ENCODE measurements at regions not wholly inside any gene's neighbourhood (a gene's known extent, or its start where the extent isn't known, plus 50 kb on each side); places are given as distances from the start of the nearest gene placed in this dataset.

GRCh38 chr15:72964542-72964941 is 87.7 kb upstream of the NEO1 start:
- no peak for TF ChIP-seq JUND (IDR thresholded peaks at IDR 0.05)
- no peak for TF ChIP-seq CTCF (IDR thresholded peaks at IDR 0.05; ENCODE audit: low read depth, low read length, missing input control)
- no peak for TF ChIP-seq TAF1 (conservative IDR thresholded peaks at IDR 0.05)
- no peak for TF ChIP-seq ATF3 (IDR thresholded peaks at IDR 0.05)
- no peak for TF ChIP-seq RAD21 (IDR thresholded peaks at IDR 0.05)
- 79% methylated on average over 1 of the region's 1 CpG for WGBS
- Histone ChIP-seq H3K9me3 (ENCODE audit: control insufficient read depth in 4 of 4, low read length in 3 of 4) (no peaks in the 10 kb centered on the region), H3K4me1 (ENCODE audit: control insufficient read depth in 4 of 4, insufficient read depth in 4 of 4, low read length in 3 of 4) (no peaks in the 10 kb centered on the region), H3K4me3 (ENCODE audit: low read depth in 1 of 3, low read length in 3 of 3) (no peak overlapping the region), H3K27ac (ENCODE audit: low read depth in 1 of 2, low read length in 2 of 2) (no peak overlapping the region), H3K36me3 (ENCODE audit: control insufficient read depth in 4 of 4, insufficient read depth in 3 of 4, low read depth in 1 of 4, low read length in 3 of 4) (no peaks in the 10 kb centered on the region), H3K27me3 (ENCODE audit: control insufficient read depth in 4 of 4, insufficient read depth in 4 of 4, low read length in 3 of 4) (no peaks in the 10 kb centered on the region), H3K9ac (ENCODE audit: low read depth in 1 of 2, low read length in 2 of 2) (no peak overlapping the region)
- no peak for DNase-seq (ENCODE audit: low spot score)

GRCh38 chr15:72964135-72964534 is 88.1 kb upstream of the NEO1 start:
- no peaks in the 10 kb centered on the region for H3K27me3 ChIP-seq (ENCODE audit: control insufficient read depth in 4 of 4, insufficient read depth in 4 of 4, low read length in 3 of 4)
- no peak overlapping the region for H3K4me3 ChIP-seq (ENCODE audit: low read depth in 1 of 3, low read length in 3 of 3)
- H3K36me3 ChIP-seq (ENCODE audit: control insufficient read depth in 4 of 4, insufficient read depth in 3 of 4, low read depth in 1 of 4, low read length in 3 of 4), result no peaks in the 10 kb centered on the region
- peaks cover 0 to 3% (median 0%) of the 10 kb centered on the region in 4 donors for H3K4me1 ChIP-seq (ENCODE audit: control insufficient read depth in 4 of 4, insufficient read depth in 4 of 4, low read length in 3 of 4)
- no peak overlapping the region for H3K27ac ChIP-seq (ENCODE audit: low read depth in 1 of 2, low read length in 2 of 2)
- H3K9me3 ChIP-seq (ENCODE audit: control insufficient read depth in 4 of 4, low read length in 3 of 4), result no peaks in the 10 kb centered on the region
- TF ChIP-seq YY1 (IDR thresholded peaks at IDR 0.05) (no peak), HNF4A (conservative IDR thresholded peaks at IDR 0.05) (no peak), GABPA (IDR thresholded peaks at IDR 0.05 in 1 of 2, conservative IDR thresholded peaks at IDR 0.05 in 1 of 2) (no peak), JUND (IDR thresholded peaks at IDR 0.05) (no peak), SP1 (IDR thresholded peaks at IDR 0.05) (no peak), ZBTB33 (IDR thresholded peaks at IDR 0.05) (no peak), TAF1 (conservative IDR thresholded peaks at IDR 0.05) (no peak), NR2F2 (IDR thresholded peaks at IDR 0.05) (no peak), EGR1 (IDR thresholded peaks at IDR 0.05; ENCODE audit: low read depth in 2 of 2) (no peak)
- DNase-seq (ENCODE audit: low spot score), result no peak
- no peak overlapping the region for H3K9ac ChIP-seq (ENCODE audit: low read depth in 1 of 2, low read length in 2 of 2)

GRCh38 chr15:72962054-72962702 is 90.1 kb upstream of the NEO1 start:
- H3K27me3 ChIP-seq (ENCODE audit: control insufficient read depth in 4 of 4, insufficient read depth in 4 of 4, low read length in 3 of 4), result no peaks in the 10 kb centered on the region
- no peak overlapping the region for H3K4me3 ChIP-seq (ENCODE audit: low read depth in 1 of 3, low read length in 3 of 3)
- TF ChIP-seq YY1 (IDR thresholded peaks at IDR 0.05), result no peak
- no peak for TF ChIP-seq FOXA2 (IDR thresholded peaks at IDR 0.05)
- no peak for TF ChIP-seq HNF4G (IDR thresholded peaks at IDR 0.05)
- no peak for TF ChIP-seq RXRA (IDR thresholded peaks at IDR 0.05)
- no peak for TF ChIP-seq GABPA (IDR thresholded peaks at IDR 0.05 in 1 of 2, conservative IDR thresholded peaks at IDR 0.05 in 1 of 2)
- no peak for TF ChIP-seq SP1 (IDR thresholded peaks at IDR 0.05)
- DNase-seq (ENCODE audit: low spot score), result no peak
- H3K4me1 ChIP-seq (ENCODE audit: control insufficient read depth in 4 of 4, insufficient read depth in 4 of 4, low read length in 3 of 4), result peaks cover 0 to 10% (median 6%) of the 10 kb centered on the region in 4 donors
- no peaks in the 10 kb centered on the region for H3K9me3 ChIP-seq (ENCODE audit: control insufficient read depth in 4 of 4, low read length in 3 of 4)
- no peak overlapping the region for H3K9ac ChIP-seq (ENCODE audit: low read depth in 1 of 2, low read length in 2 of 2)
- no peak overlapping the region for H3K27ac ChIP-seq (ENCODE audit: low read depth in 1 of 2, low read length in 2 of 2)
- no peaks in the 10 kb centered on the region for H3K36me3 ChIP-seq (ENCODE audit: control insufficient read depth in 4 of 4, insufficient read depth in 3 of 4, low read depth in 1 of 4, low read length in 3 of 4)
- WGBS, result 83% methylated on average over 8 of the region's 8 CpGs
